Prostate gland (tissue), 2 donors: ENCODE measurements at regions not wholly inside any gene's neighbourhood (a gene's known extent, or its start where the extent isn't known, plus 50 kb on each side); places are given as distances from the start of the nearest gene placed in this dataset.

ENCODE experiments used
- POLR2A ChIP-seq: fragments of 450-650 bp; IDR thresholded peaks from one replicate; pipeline ENCODE4 v1.6.1; 2016; ENCODE audit warnings: antibody characterized with exemption, mild to moderate bottlenecking
- TF ChIP-seq, protein P1 (sequence below), 4 experiments: fragments of 200-600 bp in 2 of 4; fragments of 450-650 bp in 2 of 4; sonication (generic) in 2 of 4; IDR thresholded peaks; 1 replicate in 3 of 4; 2 replicates in 1 of 4; pipeline ENCODE4 v1.5.1; 2016 to 2019; ENCODE audit warnings: antibody characterized with exemption in 4 of 4, mild to moderate bottlenecking in 2 of 4, moderate library complexity in 2 of 4

DNA sequence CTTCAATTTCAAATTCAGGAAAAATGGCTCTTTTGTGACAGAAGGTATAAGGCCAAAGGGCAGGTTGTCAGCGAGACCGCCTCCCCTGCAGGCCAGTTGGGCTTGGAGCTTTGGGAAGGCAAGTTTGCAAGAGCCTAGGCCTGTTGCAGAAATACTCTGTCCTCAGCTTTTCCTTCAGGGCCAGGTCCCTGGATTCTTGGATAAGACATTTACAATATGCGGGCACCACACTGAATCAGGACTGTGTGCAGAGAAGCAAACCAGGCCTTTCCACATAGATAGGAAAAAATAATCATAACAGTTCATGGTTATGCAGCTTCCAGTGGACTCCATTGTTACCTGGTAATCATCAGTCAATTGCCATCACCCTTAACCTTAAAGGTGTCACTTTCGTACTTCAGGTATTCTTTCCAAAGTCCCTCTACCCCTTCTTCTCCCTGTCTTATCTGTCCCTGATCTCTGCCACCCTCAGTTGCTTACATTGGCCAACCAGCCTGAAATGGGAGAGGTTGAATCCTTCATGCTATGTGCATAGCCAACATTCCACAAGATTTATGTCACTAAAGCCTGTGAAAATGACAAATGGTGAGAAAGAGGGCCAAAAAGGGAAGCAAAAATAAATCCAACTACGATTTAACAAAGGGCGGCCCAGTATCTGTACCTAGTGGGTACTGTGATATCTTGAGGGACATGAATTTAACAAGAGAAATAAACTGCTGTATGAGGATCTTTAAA is 304.5 kb upstream of the NFE2L3 start:
- TF ChIP-seq, protein P1, sequence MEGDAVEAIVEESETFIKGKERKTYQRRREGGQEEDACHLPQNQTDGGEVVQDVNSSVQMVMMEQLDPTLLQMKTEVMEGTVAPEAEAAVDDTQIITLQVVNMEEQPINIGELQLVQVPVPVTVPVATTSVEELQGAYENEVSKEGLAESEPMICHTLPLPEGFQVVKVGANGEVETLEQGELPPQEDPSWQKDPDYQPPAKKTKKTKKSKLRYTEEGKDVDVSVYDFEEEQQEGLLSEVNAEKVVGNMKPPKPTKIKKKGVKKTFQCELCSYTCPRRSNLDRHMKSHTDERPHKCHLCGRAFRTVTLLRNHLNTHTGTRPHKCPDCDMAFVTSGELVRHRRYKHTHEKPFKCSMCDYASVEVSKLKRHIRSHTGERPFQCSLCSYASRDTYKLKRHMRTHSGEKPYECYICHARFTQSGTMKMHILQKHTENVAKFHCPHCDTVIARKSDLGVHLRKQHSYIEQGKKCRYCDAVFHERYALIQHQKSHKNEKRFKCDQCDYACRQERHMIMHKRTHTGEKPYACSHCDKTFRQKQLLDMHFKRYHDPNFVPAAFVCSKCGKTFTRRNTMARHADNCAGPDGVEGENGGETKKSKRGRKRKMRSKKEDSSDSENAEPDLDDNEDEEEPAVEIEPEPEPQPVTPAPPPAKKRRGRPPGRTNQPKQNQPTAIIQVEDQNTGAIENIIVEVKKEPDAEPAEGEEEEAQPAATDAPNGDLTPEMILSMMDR (IDR thresholded peaks at IDR 0.05), result no peak
- TF ChIP-seq POLR2A, result no peak
